Uterus (tissue), 3 donors: ENCODE measurements at regions not wholly inside any gene's neighbourhood (a gene's known extent, or its start where the extent isn't known, plus 50 kb on each side); places are given as distances from the start of the nearest gene placed in this dataset.
"Not testable (repeated sequence)": the region's sequence is repeated elsewhere in the genome, so short reads cannot be mapped to it uniquely, and the experiment has no call there.

ENCODE experiments used
- DNase-seq, 2 donors: peaks; one replicate each; pipeline ENCODE4 v3.0.0-alpha.2; 2019 to 2020
- H3K27ac ChIP-seq, 2 donors: fragments of 200-600 bp; sonication (generic); 1 replicate in 1 of 2; 2 replicates in 1 of 2; pipeline ENCODE4 v1.5.1; 2016 to 2018
- H3K27me3 ChIP-seq, 2 donors: fragments of 200-600 bp; sonication (generic); one replicate each; pipeline ENCODE4 v1.5.1; 2018 to 2019; ENCODE audit warnings: control low read depth in 1 of 2
- H3K36me3 ChIP-seq, 2 donors: fragments of 200-600 bp; sonication (generic); one replicate each; pipeline ENCODE4 v1.5.1; 2019; ENCODE audit warnings: control low read depth in 1 of 2
- H3K4me1 ChIP-seq, 2 donors: fragments of 200-600 bp; sonication (generic); one replicate each; pipeline ENCODE4 v1.5.1; 2018 to 2019; ENCODE audit warnings: control low read depth in 1 of 2
- H3K4me3 ChIP-seq, 2 donors: fragments of 200-600 bp; sonication (generic); 1 replicate in 1 of 2; 2 replicates in 1 of 2; pipeline ENCODE4 v1.5.1; 2018 to 2019; ENCODE audit warnings: mild to moderate bottlenecking in 1 of 2
- H3K9me3 ChIP-seq, 2 donors: fragments of 200-600 bp; sonication (generic); one replicate each; pipeline ENCODE4 v1.5.1; 2019; ENCODE audit warnings: control low read depth in 1 of 2
- POLR2A ChIP-seq, 2 donors: fragments of 450-650 bp; IDR thresholded peaks; one replicate each; pipeline ENCODE4 v1.6.1; 2016; ENCODE audit warnings: antibody characterized with exemption in 2 of 2, mild to moderate bottlenecking in 1 of 2, moderate library complexity in 1 of 2
- intact Hi-C: fragments of 100-400 bp; cut with DNase I; formaldehyde crosslinking; loops from one replicate; pipeline ENCODE4 v1.15.1; 2023; ENCODE audit warnings: low total_unique reads
- TF ChIP-seq, protein P1 (sequence below), 4 experiments: fragments of 200-600 bp in 2 of 4; fragments of 450-650 bp in 2 of 4; sonication (generic) in 2 of 4; IDR thresholded peaks; one replicate each; pipeline ENCODE4 v1.5.1; 2016 to 2019; ENCODE audit warnings: antibody characterized with exemption in 4 of 4, mild to moderate bottlenecking in 2 of 4, moderate library complexity in 1 of 4
- donor health status: DM: yes; HTN: yes; CAD: no.

GRCh38 chr2:48233005-48233404, 81.5 kb upstream of the FOXN2 start:
- Histone ChIP-seq H3K27ac (no peak overlapping the region), H3K36me3 (no peaks in the 10 kb centered on the region), H3K4me1 (no peaks in the 10 kb centered on the region), H3K4me3 (no peak overlapping the region), H3K9me3 (no peaks in the 10 kb centered on the region), H3K27me3 (no peaks in the 10 kb centered on the region)
- no peak for TF ChIP-seq POLR2A (IDR thresholded peaks at IDR 0.05)
- TF ChIP-seq, protein P1, sequence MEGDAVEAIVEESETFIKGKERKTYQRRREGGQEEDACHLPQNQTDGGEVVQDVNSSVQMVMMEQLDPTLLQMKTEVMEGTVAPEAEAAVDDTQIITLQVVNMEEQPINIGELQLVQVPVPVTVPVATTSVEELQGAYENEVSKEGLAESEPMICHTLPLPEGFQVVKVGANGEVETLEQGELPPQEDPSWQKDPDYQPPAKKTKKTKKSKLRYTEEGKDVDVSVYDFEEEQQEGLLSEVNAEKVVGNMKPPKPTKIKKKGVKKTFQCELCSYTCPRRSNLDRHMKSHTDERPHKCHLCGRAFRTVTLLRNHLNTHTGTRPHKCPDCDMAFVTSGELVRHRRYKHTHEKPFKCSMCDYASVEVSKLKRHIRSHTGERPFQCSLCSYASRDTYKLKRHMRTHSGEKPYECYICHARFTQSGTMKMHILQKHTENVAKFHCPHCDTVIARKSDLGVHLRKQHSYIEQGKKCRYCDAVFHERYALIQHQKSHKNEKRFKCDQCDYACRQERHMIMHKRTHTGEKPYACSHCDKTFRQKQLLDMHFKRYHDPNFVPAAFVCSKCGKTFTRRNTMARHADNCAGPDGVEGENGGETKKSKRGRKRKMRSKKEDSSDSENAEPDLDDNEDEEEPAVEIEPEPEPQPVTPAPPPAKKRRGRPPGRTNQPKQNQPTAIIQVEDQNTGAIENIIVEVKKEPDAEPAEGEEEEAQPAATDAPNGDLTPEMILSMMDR (IDR thresholded peaks at IDR 0.05), result no peak
- intact Hi-C loops, result no loop called here
- DNase-seq, result no peak

- H3K27me3 ChIP-seq, intact Hi-C loops: not testable (repeated sequence)
Measured at GRCh38 chr2:48233824-48234223, 80.7 kb upstream of the FOXN2 start.

GRCh38 chr2:48235076-48235475, 79.4 kb upstream of the FOXN2 start:
- intact Hi-C loops, result no loop called here
- H3K4me3 ChIP-seq, result no peak overlapping the region
- TF ChIP-seq, protein P1 (IDR thresholded peaks at IDR 0.05), result no peak
- no peak for TF ChIP-seq POLR2A (IDR thresholded peaks at IDR 0.05)
- no peaks in the 10 kb centered on the region for H3K9me3 ChIP-seq
- H3K4me1 ChIP-seq, result no peaks in the 10 kb centered on the region
- DNase-seq, result no peak
- H3K36me3 ChIP-seq, result no peaks in the 10 kb centered on the region
- H3K27me3 ChIP-seq, result no peaks in the 10 kb centered on the region
- no peak overlapping the region for H3K27ac ChIP-seq

More at GRCh38 chr2:48233824-48234223, 80.7 kb upstream of the FOXN2 start:
- H3K27ac ChIP-seq, H3K36me3 ChIP-seq, DNase-seq, H3K4me3 ChIP-seq, H3K9me3 ChIP-seq, H3K4me1 ChIP-seq: not testable (repeated sequence)

- TF ChIP-seq, protein P1 (IDR thresholded peaks at IDR 0.05), result no peak
- TF ChIP-seq POLR2A (IDR thresholded peaks at IDR 0.05), result no peak
- H3K4me1 ChIP-seq, result no peaks in the 10 kb centered on the region
Measured at GRCh38 chr2:48238381-48238780, 76.1 kb upstream of the FOXN2 start.

GRCh38 chr2:48240912-48241311, 73.6 kb upstream of the FOXN2 start:
- no peaks in the 10 kb centered on the region for H3K9me3 ChIP-seq
- no peak for DNase-seq
- intact Hi-C loops, result no loop called here
- no peaks in the 10 kb centered on the region for H3K36me3 ChIP-seq
- no peaks in the 10 kb centered on the region for H3K27me3 ChIP-seq
- no peak overlapping the region for H3K4me3 ChIP-seq
- no peak for TF ChIP-seq POLR2A (IDR thresholded peaks at IDR 0.05)
- no peaks in the 10 kb centered on the region for H3K4me1 ChIP-seq
- H3K27ac ChIP-seq, result no peak overlapping the region

More at GRCh38 chr2:48238381-48238780, 76.1 kb upstream of the FOXN2 start:
- H3K9me3 ChIP-seq, result no peaks in the 10 kb centered on the region
- H3K27me3 ChIP-seq, result no peaks in the 10 kb centered on the region
- DNase-seq, result no peak
- H3K4me3 ChIP-seq, result no peak overlapping the region
- intact Hi-C loops, result no loop called here
- no peaks in the 10 kb centered on the region for H3K36me3 ChIP-seq
- no peak overlapping the region for H3K27ac ChIP-seq

GRCh38 chr2:48247206-48247605, 67.3 kb upstream of the FOXN2 start:
- H3K4me3 ChIP-seq, result no peak overlapping the region
- H3K27me3 ChIP-seq, result no peaks in the 10 kb centered on the region
- intact Hi-C loops, result no loop called here
- no peaks in the 10 kb centered on the region for H3K36me3 ChIP-seq
- H3K27ac ChIP-seq, result no peak overlapping the region
- peaks cover 0 to 4% of the 10 kb centered on the region in 2 donors for H3K4me1 ChIP-seq
- no peak for DNase-seq
- H3K9me3 ChIP-seq, result no peaks in the 10 kb centered on the region
- no peak for TF ChIP-seq POLR2A (IDR thresholded peaks at IDR 0.05)
- TF ChIP-seq, protein P1 (IDR thresholded peaks at IDR 0.05), result no peak
